22Rv1 (cell line): ENCODE measurements at regions not wholly inside any gene's neighbourhood (a gene's known extent, or its start where the extent isn't known, plus 50 kb on each side); places are given as distances from the start of the nearest gene placed in this dataset.

Experiments used
- CTCF ChIP-seq: fragments of 450-650 bp; IDR thresholded peaks from 2 replicates; pipeline ENCODE4 v1.5.1; 2017; ENCODE audit warnings: mild to moderate bottlenecking
- ZFX ChIP-seq: fragments of 450-650 bp; IDR thresholded peaks from 2 replicates; pipeline ENCODE4 v1.6.1; 2017; ENCODE audit warnings: antibody characterized with exemption, borderline replicate concordance

DNA sequence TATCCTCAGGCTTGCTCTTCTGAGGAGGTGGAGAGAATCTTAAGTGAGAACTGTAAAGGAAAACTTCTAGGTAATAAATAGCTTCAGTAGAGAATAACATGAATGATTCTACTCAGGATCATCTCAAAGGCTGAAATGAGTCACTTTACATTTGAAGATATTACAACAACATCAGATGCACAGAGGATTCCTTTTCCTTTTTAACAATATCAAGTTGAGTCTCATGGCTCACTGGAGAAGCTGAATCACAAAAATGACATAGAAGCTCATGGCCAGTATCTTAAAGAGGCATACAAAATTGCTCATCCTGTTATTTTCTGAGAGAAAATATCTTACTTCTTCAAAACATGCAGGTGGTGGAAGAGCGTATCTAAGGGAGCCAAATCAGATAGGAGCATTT, 72.5 kb upstream of the EMCN start:
- TF ChIP-seq CTCF, result no peak
- TF ChIP-seq ZFX, result no peak
